GM12878 (cell line): ENCODE measurements at regions not wholly inside any gene's neighbourhood (a gene's known extent, or its start where the extent isn't known, plus 50 kb on each side); places are given as distances from the start of the nearest gene placed in this dataset.

Experiments used
- ATAC-seq: fragments of 200-7000 bp; cut with Tn5 transposase; 3 replicates; pipeline ENCODE4 v1.9.1; 2020; ENCODE audit warnings: mild to moderate bottlenecking, moderate library complexity
- BruUV-seq: library from RNA; stranded (reverse); fragments of 400-500 nt; replicated peaks from 2 replicates; lab custom pipeline; 2021; lab: Mats Ljungman, UMichigan
- CTCF ChIA-PET: fragments of 300-600 bp; sonication (Branson Sonifier 250); formaldehyde crosslinking; extraction: SDS; loops from one replicate; lab custom pipeline; 2021; ENCODE audit warnings: inconsistent platforms; lab: Yijun Ruan, JAX
- POLR2A ChIA-PET: fragments of 350-600 bp; formaldehyde crosslinking; extraction: SDS; loops from one replicate; lab custom pipeline; 2021; ENCODE audit warnings: inconsistent platforms; lab: Charles Lee
- RAD21 ChIA-PET: fragments of 300-600 bp; sonication (Branson Sonifier 250); formaldehyde crosslinking; loops from one replicate; lab custom pipeline; 2023; ENCODE audit warnings: antibody characterized with exemption; ENCODE audit not compliant: unreplicated experiment; lab: Charles Lee
- SMC1A ChIA-PET: fragments of 300-600 bp; sonication (Branson Sonifier 250); formaldehyde crosslinking; loops from one replicate; lab custom pipeline; 2023; ENCODE audit not compliant: unreplicated experiment, uncharacterized antibody; lab: Charles Lee
- DNase-seq: peaks from one replicate; pipeline ENCODE4 v3.0.0-alpha.2; 2011; ENCODE audit warnings: low read depth, low spot score
- FAIRE-seq: peaks from 3 replicates; lab custom pipeline; 2011; peaks lifted over from hg19 to GRCh38; lab: Jason Lieb, UNC
- H2AFZ ChIP-seq: 2 replicates; pipeline ENCODE4 v1.6.0; 2011; ENCODE audit warnings: low read depth, low read length, control low read depth; ENCODE audit not compliant: control insufficient read depth
- H3K27ac ChIP-seq: 2 replicates; pipeline ENCODE4 v1.5.1; 2011; ENCODE audit warnings: control low read depth; ENCODE audit not compliant: control insufficient read depth, insufficient read depth
- H3K27me3 ChIP-seq, 2 experiments: replicated peaks in 1 of 2; 2 replicates each; pipeline versions ENCODE4 v1.6.0 to v1.6.1; 2011; ENCODE audit warnings: low read length in 1 of 2; ENCODE audit not compliant: control insufficient read depth in 2 of 2, insufficient read depth in 2 of 2
- H3K36me3 ChIP-seq, 2 experiments: 2 replicates each; pipeline ENCODE4 v1.5.1; 2011; ENCODE audit warnings: low read length in 1 of 2; ENCODE audit not compliant: control insufficient read depth in 2 of 2, insufficient read depth in 2 of 2
- H3K4me1 ChIP-seq: 2 replicates; pipeline ENCODE4 v1.6.1; 2011; ENCODE audit warnings: mild to moderate bottlenecking, low read length, moderate library complexity, mixed read lengths; ENCODE audit not compliant: control insufficient read depth, insufficient read depth
- H3K4me2 ChIP-seq: 2 replicates; pipeline ENCODE4 v1.6.0; 2011; ENCODE audit warnings: control low read depth; ENCODE audit not compliant: control insufficient read depth, insufficient read depth
- H3K4me3 ChIP-seq: fragments of 200-600 bp; sonication (generic); 2 replicates; pipeline ENCODE4 v1.5.1; 2016
- H3K79me2 ChIP-seq: 2 replicates; pipeline ENCODE4 v1.6.0; 2011; ENCODE audit warnings: low read length; ENCODE audit not compliant: control insufficient read depth, insufficient read depth
- H3K9ac ChIP-seq: 2 replicates; pipeline ENCODE4 v1.8.0; 2011; ENCODE audit warnings: low read length, control low read depth, mixed read lengths; ENCODE audit not compliant: control insufficient read depth, insufficient read depth
- H3K9me3 ChIP-seq: replicated peaks from 3 replicates; pipeline ENCODE4 v1.5.1; 2011; ENCODE audit warnings: mild to moderate bottlenecking, low read length; ENCODE audit not compliant: control insufficient read depth, insufficient read depth
- H4K20me1 ChIP-seq: 2 replicates; pipeline ENCODE4 v1.6.0; 2011; ENCODE audit not compliant: control insufficient read depth, insufficient read depth
- BCL3 ChIP-seq: IDR thresholded peaks from 2 replicates; pipeline ENCODE4 v1.6.1; 2011; ENCODE audit warnings: borderline replicate concordance, low read depth, mild to moderate bottlenecking, moderate library complexity, low read length; ENCODE audit not compliant: insufficient read depth, poor library complexity, severe bottlenecking
- BCLAF1 ChIP-seq: fragments of 450-650 bp; IDR thresholded peaks from 2 replicates; pipeline ENCODE4 v1.6.1; 2017; ENCODE audit warnings: antibody characterized with exemption, mild to moderate bottlenecking, moderate library complexity
- IRF4 ChIP-seq: IDR thresholded peaks from 2 replicates; pipeline ENCODE4 v1.6.1; 2011; ENCODE audit warnings: low read depth, low read length
- PKNOX1 ChIP-seq: fragments of 450-650 bp; IDR thresholded peaks from 2 replicates; pipeline ENCODE4 v1.6.1; 2016; ENCODE audit warnings: mild to moderate bottlenecking
- PRDM15 ChIP-seq: fragments of 450-650 bp; formaldehyde crosslinking; IDR thresholded peaks from 2 replicates; pipeline ENCODE4 v1.4.0; 2020; ENCODE audit warnings: mild to moderate bottlenecking, moderate library complexity
- SKIL ChIP-seq: fragments of 450-650 bp; IDR thresholded peaks from 2 replicates; pipeline ENCODE4 v1.6.1; 2017; ENCODE audit warnings: mild to moderate bottlenecking, low read depth, inconsistent platforms; ENCODE audit not compliant: poor library complexity, severe bottlenecking
- TCF7 ChIP-seq: IDR thresholded peaks from 2 replicates; pipeline ENCODE4 v1.6.1; 2014; ENCODE audit warnings: antibody characterized with exemption, borderline replicate concordance
- ZBTB33 ChIP-seq: fragments of 450-650 bp; IDR thresholded peaks from 2 replicates; pipeline ENCODE4 v1.6.1; 2017; ENCODE audit warnings: mild to moderate bottlenecking
- WGBS: methylation state at CpG from one replicate; pipeline ENCODE4 v1.1.6; 2016; ENCODE audit warnings: low lambda C conversion rate; ENCODE audit not compliant: insufficient replicate concordance, insufficient coverage; ENCODE audit errors: missing lambda C conversion rate; 5-methylcytosine and 5-hydroxymethylcytosine counted together
- in situ Hi-C: fragments of 300-500 bp; cut with MboI; formaldehyde crosslinking; loops from 9 replicates; pipeline ENCODE4 v1.14.3; 2018; ENCODE audit warnings: mixed read lengths
- intact Hi-C: fragments of 100-400 bp; cut with micrococcal nuclease; formaldehyde crosslinking; loops from one replicate; pipeline ENCODE4 v1.14.2; 2022; ENCODE audit not compliant: unreplicated experiment

GRCh38 chr12:62207248-62207647, 53.0 kb upstream of the USP15 start:
- Histone ChIP-seq H3K27ac (no peak overlapping the region), H3K4me1 (no peaks in the 10 kb centered on the region), H3K36me3 (no peaks in the 10 kb centered on the region), H3K9me3 (no peaks in the 10 kb centered on the region), H3K79me2 (no peaks in the 10 kb centered on the region), H3K9ac (no peak overlapping the region), H4K20me1 (no peaks in the 10 kb centered on the region), H3K4me3 (no peak overlapping the region), H2AFZ (no peak overlapping the region), H3K4me2 (no peak overlapping the region), H3K27me3 (no peaks in the 10 kb centered on the region)
- RAD21 ChIA-PET: no interaction called here
- FAIRE-seq (no peak), ATAC-seq (no peak), DNase-seq (no peak)
- CTCF ChIA-PET: interaction anchor here (1.2 to 1.4 kb wide), 2 partner anchors 10 to 14 kb away, joined by 5 read pairs; no protein-coding TSS in a partner anchor
- POLR2A ChIA-PET: no interaction called here
- intact Hi-C loops: no loop called here
- TF ChIP-seq PRDM15 (CRISPR knock-in tag) (no peak), BCLAF1 (no peak), IRF4 (no peak), ZBTB33 (no peak), BCL3 (no peak), TCF7 (no peak), SKIL (no peak), PKNOX1 (no peak)
- WGBS: 7% methylated on average over 1 of the region's 1 CpG
- in situ Hi-C loops: no loop called here
- SMC1A ChIA-PET: interaction anchor here (1.2 to 2.0 kb wide), 2 partner anchors 12 to 14 kb away, joined by 3 to 9 read pairs; a partner anchor contains a TSS
- BruUV-seq: no TSS peak
